IMR-90 (cell line): ENCODE measurements at regions not wholly inside any gene's neighbourhood (a gene's known extent, or its start where the extent isn't known, plus 50 kb on each side); places are given as distances from the start of the nearest gene placed in this dataset.

ENCODE experiments used
- ATAC-seq: fragments of 200-7000 bp; cut with Tn5 transposase; 2 replicates; pipeline ENCODE4 v1.9.1; 2020; ENCODE audit warnings: low read depth, mild to moderate bottlenecking, moderate library complexity
- BruUV-seq: library from RNA; stranded (reverse); fragments of 400-500 nt; replicated peaks from 2 replicates; lab custom pipeline; 2021; lab: Mats Ljungman, UMichigan
- CTCF ChIA-PET: fragments of 300-600 bp; formaldehyde crosslinking; extraction: SDS; loops from one replicate; lab custom pipeline; 2021; ENCODE audit warnings: antibody characterized with exemption; lab: Yijun Ruan, JAX
- POLR2A ChIA-PET: fragments of 300-600 bp; sonication (Branson Sonifier 250); formaldehyde crosslinking; loops from one replicate; lab custom pipeline; 2022; ENCODE audit warnings: antibody characterized with exemption; ENCODE audit not compliant: unreplicated experiment; lab: Charles Lee
- DNase-seq: peaks from one replicate; pipeline ENCODE4 v3.0.0; 2013
- H2AFZ ChIP-seq: replicated peaks from 2 replicates; pipeline ENCODE3; 2013; ENCODE audit warnings: low read length, mild to moderate bottlenecking; ENCODE audit not compliant: poor library complexity
- H2AK5ac ChIP-seq: 2 replicates; pipeline ENCODE4 v1.6.1; 2013; ENCODE audit warnings: low read depth, low read length, inconsistent platforms
- H2AK9ac ChIP-seq: replicated peaks from 2 replicates; pipeline ENCODE3; 2013; ENCODE audit warnings: mild to moderate bottlenecking, low read depth, low read length, moderate library complexity; ENCODE audit not compliant: poor library complexity
- H2BK120ac ChIP-seq: 2 replicates; pipeline ENCODE4 v1.6.1; 2013; ENCODE audit warnings: low read depth, low read length, inconsistent platforms
- H2BK15ac ChIP-seq: 3 replicates; pipeline ENCODE4 v1.6.1; 2013; ENCODE audit warnings: low read depth, low read length, inconsistent platforms
- H2BK20ac ChIP-seq: 2 replicates; pipeline ENCODE4 v1.6.1; 2013; ENCODE audit warnings: low read depth, mild to moderate bottlenecking, inconsistent platforms, low read length, moderate library complexity
- H2BK5ac ChIP-seq: 2 replicates; pipeline ENCODE4 v1.6.1; 2013; ENCODE audit warnings: mild to moderate bottlenecking, low read depth, low read length, inconsistent platforms; ENCODE audit not compliant: poor library complexity, severe bottlenecking
- H3K14ac ChIP-seq: replicated peaks from 2 replicates; pipeline ENCODE4 v1.6.1; 2013; ENCODE audit warnings: low read depth, low read length, inconsistent platforms
- H3K18ac ChIP-seq: 2 replicates; pipeline ENCODE4 v1.6.1; 2013; ENCODE audit warnings: low read depth, low read length, control low read depth
- H3K23ac ChIP-seq: 2 replicates; pipeline ENCODE4 v1.6.1; 2013; ENCODE audit warnings: low read depth, low read length, inconsistent platforms
- H3K27ac ChIP-seq: 2 replicates; pipeline ENCODE4 v1.5.1; 2013; ENCODE audit warnings: mild to moderate bottlenecking, control low read depth, low read length; ENCODE audit not compliant: insufficient read depth
- H3K27me3 ChIP-seq: 2 replicates; pipeline ENCODE4 v1.6.1; 2013; ENCODE audit warnings: low read length; ENCODE audit not compliant: control insufficient read depth, insufficient read depth
- H3K36me3 ChIP-seq: 2 replicates; pipeline ENCODE4 v1.6.1; 2013; ENCODE audit warnings: low read length, mixed read lengths; ENCODE audit not compliant: control insufficient read depth, insufficient read depth
- H3K4ac ChIP-seq: 2 replicates; pipeline ENCODE4 v1.6.1; 2013; ENCODE audit warnings: low read depth, low read length, inconsistent platforms
- H3K4me1 ChIP-seq: 2 replicates; pipeline ENCODE4 v1.6.1; 2013; ENCODE audit warnings: low read length, mixed read lengths; ENCODE audit not compliant: control insufficient read depth, insufficient read depth
- H3K4me2 ChIP-seq: 2 replicates; pipeline ENCODE4 v1.6.1; 2013; ENCODE audit warnings: low read depth, mild to moderate bottlenecking, control low read depth, low read length, moderate library complexity
- H3K4me3 ChIP-seq: 2 replicates; pipeline ENCODE4 v1.5.1; 2013; ENCODE audit warnings: low read depth, mild to moderate bottlenecking, control low read depth, low read length, moderate library complexity; ENCODE audit not compliant: insufficient read depth
- H3K56ac ChIP-seq: 2 replicates; pipeline ENCODE4 v1.6.1; 2013; ENCODE audit warnings: low read length, inconsistent platforms; ENCODE audit not compliant: insufficient read depth; ENCODE audit errors: extremely low read depth
- H3K79me1 ChIP-seq, 2 experiments: 2 replicates each; pipeline ENCODE4 v1.6.1; 2013; ENCODE audit warnings: low read length in 2 of 2, inconsistent platforms in 1 of 2, low read depth in 1 of 2
- H3K9ac ChIP-seq: 2 replicates; pipeline ENCODE4 v1.6.1; 2013; ENCODE audit warnings: low read depth, low read length, control low read depth
- H3K9me1 ChIP-seq: 2 replicates; pipeline ENCODE4 v1.6.1; 2013; ENCODE audit warnings: low read length, inconsistent platforms; ENCODE audit not compliant: insufficient read depth
- H3K9me3 ChIP-seq: 2 replicates; pipeline ENCODE4 v1.6.1; 2013; ENCODE audit warnings: low read length; ENCODE audit not compliant: control insufficient read depth, insufficient read depth
- H4K20me1 ChIP-seq: 2 replicates; pipeline ENCODE4 v1.6.1; 2013; ENCODE audit warnings: low read length, inconsistent platforms; ENCODE audit not compliant: insufficient read depth
- H4K5ac ChIP-seq: 2 replicates; pipeline ENCODE4 v1.6.1; 2013; ENCODE audit warnings: mild to moderate bottlenecking, low read depth, low read length, control low read depth
- H4K8ac ChIP-seq, 2 experiments: 2 replicates each; pipeline ENCODE4 v1.6.1; 2013; ENCODE audit warnings: low read depth in 2 of 2, low read length in 2 of 2, control low read depth in 1 of 2, inconsistent platforms in 1 of 2
- H4K91ac ChIP-seq: 2 replicates; pipeline ENCODE4 v1.6.1; 2013; ENCODE audit warnings: low read depth, low read length, inconsistent platforms; ENCODE audit not compliant: insufficient read depth
- BHLHE40 ChIP-seq: fragments of 150-350 bp; IDR thresholded peaks from 2 replicates; pipeline ENCODE4 v1.6.1; 2016; ENCODE audit warnings: mild to moderate bottlenecking, low read depth, low read length
- CEBPB ChIP-seq: IDR thresholded peaks from 2 replicates; pipeline ENCODE4 v1.6.1; 2012; ENCODE audit warnings: low read depth, low read length, improper control_type of control experiment
- FOS ChIP-seq: fragments of 150-350 bp; IDR thresholded peaks from 2 replicates; pipeline ENCODE4 v1.6.1; 2016; ENCODE audit warnings: low read depth, low read length
- MAFK ChIP-seq: IDR thresholded peaks from 2 replicates; pipeline ENCODE4 v1.6.1; 2012; ENCODE audit warnings: low read depth, low read length, improper control_type of control experiment
- NFE2L2 ChIP-seq: fragments of 150-350 bp; IDR thresholded peaks from 2 replicates; pipeline ENCODE4 v1.6.1; 2016; ENCODE audit warnings: low read depth, mild to moderate bottlenecking, low read length
- POLR2A ChIP-seq: IDR thresholded peaks from 2 replicates; pipeline ENCODE4 v1.6.1; 2012; ENCODE audit warnings: mild to moderate bottlenecking, low read depth, low read length
- RAD21 ChIP-seq: IDR thresholded peaks from 2 replicates; pipeline ENCODE4 v1.6.1; 2012; ENCODE audit warnings: low read length, improper control_type of control experiment
- RFX5 ChIP-seq: IDR thresholded peaks from 2 replicates; pipeline ENCODE4 v1.8.0; 2012; ENCODE audit warnings: low read depth, mild to moderate bottlenecking, low read length, moderate library complexity
- WGBS, 2 experiments: methylation state at CpG; one replicate each; pipeline versions ENCODE4 v1.1.5 to v1.1.7; 2013; ENCODE audit warnings: missing lambda C conversion rate in 2 of 2; ENCODE audit not compliant: insufficient read length in 1 of 2; ENCODE audit errors: extremely low coverage in 2 of 2; 5-methylcytosine and 5-hydroxymethylcytosine counted together
- dilution Hi-C: fragments of 300-500 bp; cut with HindIII; formaldehyde crosslinking; loops from one replicate; pipeline ENCODE4 v1.14.3; 2018; ENCODE audit warnings: low sequenced_read_pairs; ENCODE audit not compliant: unreplicated experiment
- in situ Hi-C: fragments of 300-500 bp; cut with MboI; formaldehyde crosslinking; loops from 3 replicates; pipeline ENCODE4 v1.14.3; 2019; ENCODE audit warnings: low sequenced_read_pairs, inconsistent platforms, mixed read lengths
- intact Hi-C: fragments of 100-400 bp; cut with micrococcal nuclease; formaldehyde crosslinking; loops from 2 replicates; pipeline ENCODE4 v1.10.0; 2022
- TF ChIP-seq, protein P1 (sequence below): conservative IDR thresholded peaks from 2 replicates; pipeline ENCODE4 v1.5.1; 2012; ENCODE audit warnings: mild to moderate bottlenecking, low read depth, low read length, improper control_type of control experiment
- TF ChIP-seq, protein P2 (sequence below): fragments of 150-350 bp; IDR thresholded peaks from 2 replicates; pipeline ENCODE4 v1.6.1; 2016; ENCODE audit warnings: low read depth, mild to moderate bottlenecking, low read length, moderate library complexity, borderline replicate concordance

DNA sequence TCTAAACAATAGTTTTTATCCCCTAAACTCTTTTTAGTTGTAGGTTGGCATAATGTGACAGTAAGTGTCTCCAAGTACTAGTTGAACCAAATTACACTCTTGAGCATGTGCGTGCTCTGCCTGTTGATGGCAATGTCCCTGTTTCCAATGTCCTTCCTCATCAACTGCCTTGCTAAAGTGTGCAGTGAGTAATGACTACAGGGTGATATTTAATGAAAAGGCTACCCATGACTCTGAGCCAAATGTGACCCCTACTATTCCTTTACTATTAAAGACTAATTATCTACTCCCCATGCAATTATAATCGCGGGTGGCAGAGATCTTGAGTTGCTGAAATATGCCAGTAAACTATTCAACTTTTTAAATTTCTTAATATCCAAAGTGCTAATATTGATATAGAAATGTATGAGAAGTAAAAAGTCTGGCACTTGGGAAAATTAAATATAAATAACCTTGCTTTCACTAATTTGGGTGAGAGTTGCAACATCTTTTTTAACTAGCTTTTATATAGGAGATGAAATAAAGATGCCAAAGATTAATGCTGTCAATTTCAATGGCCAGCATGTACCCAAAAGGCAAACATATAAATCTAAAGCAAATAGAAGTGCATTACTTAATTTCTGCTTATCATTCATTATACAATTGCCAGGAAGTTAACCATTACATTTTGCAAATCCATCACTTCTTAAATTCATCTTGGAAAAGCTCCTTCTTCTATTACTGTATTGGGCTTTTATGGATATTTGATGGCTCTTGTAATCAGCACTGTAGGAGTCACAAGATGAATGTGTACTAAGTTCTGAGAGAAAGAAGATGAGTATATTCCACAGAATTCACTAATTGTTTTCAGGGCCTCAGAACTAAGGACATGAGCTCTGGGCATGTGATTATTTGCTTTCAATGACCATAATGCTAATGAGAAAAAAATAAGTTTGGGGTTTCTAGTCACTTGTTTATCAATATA lies 518.2 kb upstream of the NAALADL2 start:
- BruUV-seq: no TSS peak
- H4K8ac ChIP-seq: no peak overlapping the region
- TF ChIP-seq, protein P1, sequence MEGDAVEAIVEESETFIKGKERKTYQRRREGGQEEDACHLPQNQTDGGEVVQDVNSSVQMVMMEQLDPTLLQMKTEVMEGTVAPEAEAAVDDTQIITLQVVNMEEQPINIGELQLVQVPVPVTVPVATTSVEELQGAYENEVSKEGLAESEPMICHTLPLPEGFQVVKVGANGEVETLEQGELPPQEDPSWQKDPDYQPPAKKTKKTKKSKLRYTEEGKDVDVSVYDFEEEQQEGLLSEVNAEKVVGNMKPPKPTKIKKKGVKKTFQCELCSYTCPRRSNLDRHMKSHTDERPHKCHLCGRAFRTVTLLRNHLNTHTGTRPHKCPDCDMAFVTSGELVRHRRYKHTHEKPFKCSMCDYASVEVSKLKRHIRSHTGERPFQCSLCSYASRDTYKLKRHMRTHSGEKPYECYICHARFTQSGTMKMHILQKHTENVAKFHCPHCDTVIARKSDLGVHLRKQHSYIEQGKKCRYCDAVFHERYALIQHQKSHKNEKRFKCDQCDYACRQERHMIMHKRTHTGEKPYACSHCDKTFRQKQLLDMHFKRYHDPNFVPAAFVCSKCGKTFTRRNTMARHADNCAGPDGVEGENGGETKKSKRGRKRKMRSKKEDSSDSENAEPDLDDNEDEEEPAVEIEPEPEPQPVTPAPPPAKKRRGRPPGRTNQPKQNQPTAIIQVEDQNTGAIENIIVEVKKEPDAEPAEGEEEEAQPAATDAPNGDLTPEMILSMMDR: no peak
- TF ChIP-seq BHLHE40 (no peak), FOS (no peak), RFX5 (no peak), MAFK (no peak), POLR2A (no peak), RAD21 (no peak), NFE2L2 (no peak), CEBPB (no peak)
- TF ChIP-seq, protein P2, sequence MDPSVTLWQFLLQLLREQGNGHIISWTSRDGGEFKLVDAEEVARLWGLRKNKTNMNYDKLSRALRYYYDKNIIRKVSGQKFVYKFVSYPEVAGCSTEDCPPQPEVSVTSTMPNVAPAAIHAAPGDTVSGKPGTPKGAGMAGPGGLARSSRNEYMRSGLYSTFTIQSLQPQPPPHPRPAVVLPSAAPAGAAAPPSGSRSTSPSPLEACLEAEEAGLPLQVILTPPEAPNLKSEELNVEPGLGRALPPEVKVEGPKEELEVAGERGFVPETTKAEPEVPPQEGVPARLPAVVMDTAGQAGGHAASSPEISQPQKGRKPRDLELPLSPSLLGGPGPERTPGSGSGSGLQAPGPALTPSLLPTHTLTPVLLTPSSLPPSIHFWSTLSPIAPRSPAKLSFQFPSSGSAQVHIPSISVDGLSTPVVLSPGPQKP: no peak
- H2AK9ac ChIP-seq: no peak overlapping the region
- no peak overlapping the region for H3K27ac ChIP-seq
- no peak overlapping the region for H4K5ac ChIP-seq
- H3K9me3 ChIP-seq: no peaks in the 10 kb centered on the region
- H3K56ac ChIP-seq: no peak overlapping the region
- H3K36me3 ChIP-seq: no peaks in the 10 kb centered on the region
- ATAC-seq (no peak), DNase-seq (no peak)
- peaks cover 2% of the 10 kb centered on the region; the same call in 1 of the 2 replicates for H3K4me1 ChIP-seq
- no peak overlapping the region for H3K4me3 ChIP-seq
- no peaks in the 10 kb centered on the region for H4K20me1 ChIP-seq
- H3K4ac ChIP-seq: no peak overlapping the region
- POLR2A ChIA-PET: no interaction called here
- H2BK15ac ChIP-seq: no peak overlapping the region
- H3K4me2 ChIP-seq: no peak overlapping the region
- no peak overlapping the region for H2AK5ac ChIP-seq
- CTCF ChIA-PET: interaction anchor here (1.4 kb wide), 1 partner anchor 18 kb away, joined by 3 read pairs; no protein-coding TSS in a partner anchor
- no peak overlapping the region for H3K9ac ChIP-seq
- no peak overlapping the region for H3K14ac ChIP-seq
- intact Hi-C loops: no loop called here
- H4K91ac ChIP-seq: no peak overlapping the region
- H2BK5ac ChIP-seq: no peak overlapping the region
- WGBS, 2 experiments: no CpG with 5 or more reads among the region's 3 CpGs
- H3K27me3 ChIP-seq: no peaks in the 10 kb centered on the region
- in situ Hi-C loops: no loop called here
- H2BK120ac ChIP-seq: no peak overlapping the region
- no peak overlapping the region for H3K23ac ChIP-seq
- H3K18ac ChIP-seq: no peak overlapping the region
- H3K9me1 ChIP-seq: no peaks in the 10 kb centered on the region
- no peak overlapping the region for H2BK20ac ChIP-seq
- no peaks in the 10 kb centered on the region for H3K79me1 ChIP-seq
- H2AFZ ChIP-seq: no peak overlapping the region
- dilution Hi-C loops: no loop called here
